ENCODE measurements at regions not wholly inside any gene's neighbourhood (a gene's known extent, or its start where the extent isn't known, plus 50 kb on each side); places are given as distances from the start of the nearest gene placed in this dataset.

DNA sequence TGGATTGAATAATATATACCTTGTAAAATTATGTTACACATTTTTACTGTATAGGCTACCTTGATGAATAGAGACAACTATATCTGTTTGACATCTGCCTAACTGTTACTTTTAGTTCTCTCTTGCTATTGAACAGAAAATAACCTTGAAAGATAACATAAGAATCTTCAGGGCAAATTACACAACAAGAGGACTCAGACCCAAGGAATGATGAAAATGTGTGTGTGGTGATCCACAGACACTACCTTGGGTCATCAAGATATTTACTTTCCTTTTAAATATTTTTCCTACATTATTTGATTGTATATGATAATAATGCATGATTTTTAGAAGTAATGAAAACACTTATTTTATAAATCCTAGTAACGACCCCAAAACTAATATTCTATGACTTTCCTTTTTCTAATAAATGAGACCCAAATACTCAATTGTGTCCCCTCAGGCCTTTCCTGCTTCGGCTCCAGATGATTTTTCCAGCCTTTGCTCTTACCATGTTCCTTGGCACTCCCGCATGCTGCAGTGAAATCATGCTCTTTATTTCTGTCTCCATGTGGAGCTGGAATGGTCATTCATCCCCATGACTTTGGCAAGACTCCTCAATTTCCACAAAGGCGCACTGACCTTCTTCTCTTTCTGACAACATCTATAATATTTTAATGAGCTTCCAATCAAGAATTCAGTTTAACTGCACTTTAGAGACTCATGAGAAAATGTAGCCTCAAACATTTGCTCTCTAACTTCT, 187.6 kb downstream of the EPM2A start:
- Histone ChIP-seq H3K9me3 (ENCODE audit: low read length) (no peaks in the 10 kb centered on the region), H3K27me3 (ENCODE audit: control insufficient read depth in 1 of 2, insufficient read depth in 2 of 2, low read length in 2 of 2) (no peaks in the 10 kb centered on the region), H3K9ac (ENCODE audit: insufficient read depth, low read depth, low read length) (no peak overlapping the region), H3K36me3 (replicated peaks in 1 of 2; ENCODE audit: control insufficient read depth in 1 of 2, insufficient read depth in 2 of 2, low read length in 2 of 2) (no peaks in the 10 kb centered on the region), H3K27ac (ENCODE audit: extremely low read length, insufficient read depth, low read length) (no peak overlapping the region), H3K4me3 (replicated peaks in 1 of 3; ENCODE audit: insufficient read depth in 1 of 3, low read depth in 2 of 3, low read length in 3 of 3) (no peak overlapping the region), H3K4me2 (ENCODE audit: low read depth, low read length) (no peak overlapping the region), H2AFZ (ENCODE audit: low read length) (no peak overlapping the region), H4K20me1 (ENCODE audit: insufficient read depth, low read length) (no peaks in the 10 kb centered on the region), H3K79me2 (ENCODE audit: insufficient read depth, low read length) (no peaks in the 10 kb centered on the region), H3K4me1 (ENCODE audit: insufficient read depth, low read length) (no peaks in the 10 kb centered on the region)
- POLR2A ChIA-PET, result no interaction called here
- CTCF ChIA-PET (ENCODE audit: low intra/inter-chr PET ratio, low total read pairs), result no interaction called here
- BruUV-seq (replicated peaks), result no TSS peak
- DNase-seq (ENCODE audit: low spot score), result no peak
- WGBS (ENCODE audit: low lambda C conversion rate), result 10% methylated on average over 4 of the region's 4 CpGs
- no peak for FAIRE-seq
- no peak for ATAC-seq
- TF ChIP-seq AFF4 (CRISPR knock-in tag; IDR thresholded peaks at IDR 0.05) (no peak), ZNF383 (CRISPR knock-in tag; IDR thresholded peaks at IDR 0.05; ENCODE audit: borderline replicate concordance) (no peak), PHF20 (CRISPR knock-in tag; IDR thresholded peaks at IDR 0.05) (no peak), CHCHD3 (CRISPR knock-in tag; IDR thresholded peaks at IDR 0.05) (no peak)
- TF ChIP-seq, protein P1, sequence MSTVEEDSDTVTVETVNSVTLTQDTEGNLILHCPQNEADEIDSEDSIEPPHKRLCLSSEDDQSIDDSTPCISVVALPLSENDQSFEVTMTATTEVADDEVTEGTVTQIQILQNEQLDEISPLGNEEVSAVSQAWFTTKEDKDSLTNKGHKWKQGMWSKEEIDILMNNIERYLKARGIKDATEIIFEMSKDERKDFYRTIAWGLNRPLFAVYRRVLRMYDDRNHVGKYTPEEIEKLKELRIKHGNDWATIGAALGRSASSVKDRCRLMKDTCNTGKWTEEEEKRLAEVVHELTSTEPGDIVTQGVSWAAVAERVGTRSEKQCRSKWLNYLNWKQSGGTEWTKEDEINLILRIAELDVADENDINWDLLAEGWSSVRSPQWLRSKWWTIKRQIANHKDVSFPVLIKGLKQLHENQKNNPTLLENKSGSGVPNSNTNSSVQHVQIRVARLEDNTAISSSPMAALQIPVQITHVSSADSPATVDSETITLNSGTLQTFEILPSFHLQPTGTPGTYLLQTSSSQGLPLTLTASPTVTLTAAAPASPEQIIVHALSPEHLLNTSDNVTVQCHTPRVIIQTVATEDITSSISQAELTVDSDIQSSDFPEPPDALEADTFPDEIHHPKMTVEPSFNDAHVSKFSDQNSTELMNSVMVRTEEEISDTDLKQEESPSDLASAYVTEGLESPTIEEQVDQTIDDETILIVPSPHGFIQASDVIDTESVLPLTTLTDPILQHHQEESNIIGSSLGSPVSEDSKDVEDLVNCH (CRISPR knock-in tag; IDR thresholded peaks at IDR 0.05), result no peak
- in situ Hi-C loops (cut with HindIII; ENCODE audit: extremely low pct_ligation_motif_present, low pct_unique_long_range_greater_than_20kb) (no loop called here), intact Hi-C loops (cut with micrococcal nuclease; ENCODE audit: unreplicated experiment) (no loop called here)

Data from HepG2 (cell line).